Lower leg skin (tissue), 3 donors: ENCODE measurements at regions not wholly inside any gene's neighbourhood (a gene's known extent, or its start where the extent isn't known, plus 50 kb on each side); places are given as distances from the start of the nearest gene placed in this dataset.

Source experiments
- CTCF ChIP-seq, 3 donors: fragments of 450-650 bp; IDR thresholded peaks; one replicate each; pipeline ENCODE4 v1.5.1; 2016; ENCODE audit warnings: antibody characterized with exemption in 3 of 3, mild to moderate bottlenecking in 3 of 3, moderate library complexity in 2 of 3
- POLR2A ChIP-seq, 2 donors: fragments of 450-650 bp; IDR thresholded peaks; one replicate each; pipeline ENCODE4 v1.6.1; 2016 to 2017; ENCODE audit warnings: antibody characterized with exemption in 2 of 2, mild to moderate bottlenecking in 1 of 2, moderate library complexity in 1 of 2

GRCh38 chr6:100267721-100268123 lies 197.0 kb downstream of the SIM1 start:
- TF ChIP-seq CTCF (IDR thresholded peaks at IDR 0.05): no peak
- TF ChIP-seq POLR2A (IDR thresholded peaks at IDR 0.05): no peak
